Left lung (tissue), 4 donors: ENCODE measurements at regions not wholly inside any gene's neighbourhood (a gene's known extent, or its start where the extent isn't known, plus 50 kb on each side); places are given as distances from the start of the nearest gene placed in this dataset.

Experiments
- ATAC-seq: fragments of 200-7000 bp; cut with Tn5 transposase; one replicate; pipeline ENCODE4 v1.9.1; 2020; ENCODE audit warnings: moderate library complexity
- DNase-seq, 4 donors: peaks; one replicate each; pipeline ENCODE4 v3.0.0-alpha.2; 2013 to 2020
- H3K27ac ChIP-seq, 2 donors: fragments of 200-600 bp; sonication (generic) in 1 of 2; one replicate each; pipeline versions ENCODE4 v1.5.0 to v1.8.0; 2020 to 2021
- H3K27me3 ChIP-seq, 2 donors: fragments of 200-600 bp; sonication (generic) in 1 of 2; one replicate each; pipeline versions ENCODE4 v1.5.0 to v1.8.0; 2020 to 2021
- H3K36me3 ChIP-seq, 2 donors: fragments of 200-600 bp; sonication (generic) in 1 of 2; one replicate each; pipeline versions ENCODE4 v1.5.0 to v1.8.0; 2020 to 2021
- H3K4me1 ChIP-seq, 2 donors: fragments of 200-600 bp; one replicate each; pipeline ENCODE4 v1.8.0; 2021
- H3K4me3 ChIP-seq, 2 donors: fragments of 200-600 bp; sonication (generic) in 1 of 2; one replicate each; pipeline versions ENCODE4 v1.5.0 to v1.8.0; 2020 to 2021; ENCODE audit warnings: mild to moderate bottlenecking in 1 of 2
- H3K9me3 ChIP-seq, 2 donors: fragments of 200-600 bp; sonication (generic) in 1 of 2; one replicate each; pipeline versions ENCODE4 v1.5.0 to v1.8.0; 2020 to 2021
- intact Hi-C, 2 donors: fragments of 100-400 bp; cut with DNase I; formaldehyde crosslinking; loops; one replicate each; pipeline versions ENCODE4 v1.11.2 to v1.14.2; 2022
- TF ChIP-seq, protein P1 (sequence below), 2 donors: fragments of 200-600 bp; sonication (generic) in 1 of 2; IDR thresholded peaks; one replicate each; pipeline versions ENCODE4 v1.5.0 to v1.8.0; 2021; ENCODE audit warnings: antibody characterized with exemption in 2 of 2
- donor health status: DM: no; HTN: yes; CAD: no.
- donor health status: DM: no; HTN: no; CAD: no.

DNA sequence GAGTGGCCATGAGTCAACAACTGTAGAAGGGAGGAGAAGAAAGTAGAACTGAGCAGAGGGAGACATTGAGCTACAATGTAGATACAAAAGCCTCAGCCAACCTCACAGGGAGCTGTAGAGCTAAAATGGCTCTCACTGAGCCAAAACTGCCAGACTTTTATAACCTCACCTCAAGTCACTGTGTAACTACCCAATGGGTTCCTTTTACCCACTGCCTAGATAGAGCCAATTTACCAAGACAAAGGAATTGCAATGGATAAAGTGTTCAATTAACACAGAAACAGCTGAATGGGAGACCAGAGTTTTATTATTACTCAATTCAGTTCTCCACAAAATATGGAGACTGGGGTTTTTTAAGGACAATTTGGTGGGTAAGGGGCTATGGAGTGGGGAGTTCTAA lies 938.9 kb upstream of the GRIA3 start:
- Histone ChIP-seq H3K4me3 (no peak overlapping the region), H3K27me3 (no peaks in the 10 kb centered on the region), H3K4me1 (no peaks in the 10 kb centered on the region), H3K27ac (no peak overlapping the region), H3K36me3 (no peaks in the 10 kb centered on the region), H3K9me3 (no peaks in the 10 kb centered on the region)
- intact Hi-C loops, result no loop called here
- TF ChIP-seq, protein P1, sequence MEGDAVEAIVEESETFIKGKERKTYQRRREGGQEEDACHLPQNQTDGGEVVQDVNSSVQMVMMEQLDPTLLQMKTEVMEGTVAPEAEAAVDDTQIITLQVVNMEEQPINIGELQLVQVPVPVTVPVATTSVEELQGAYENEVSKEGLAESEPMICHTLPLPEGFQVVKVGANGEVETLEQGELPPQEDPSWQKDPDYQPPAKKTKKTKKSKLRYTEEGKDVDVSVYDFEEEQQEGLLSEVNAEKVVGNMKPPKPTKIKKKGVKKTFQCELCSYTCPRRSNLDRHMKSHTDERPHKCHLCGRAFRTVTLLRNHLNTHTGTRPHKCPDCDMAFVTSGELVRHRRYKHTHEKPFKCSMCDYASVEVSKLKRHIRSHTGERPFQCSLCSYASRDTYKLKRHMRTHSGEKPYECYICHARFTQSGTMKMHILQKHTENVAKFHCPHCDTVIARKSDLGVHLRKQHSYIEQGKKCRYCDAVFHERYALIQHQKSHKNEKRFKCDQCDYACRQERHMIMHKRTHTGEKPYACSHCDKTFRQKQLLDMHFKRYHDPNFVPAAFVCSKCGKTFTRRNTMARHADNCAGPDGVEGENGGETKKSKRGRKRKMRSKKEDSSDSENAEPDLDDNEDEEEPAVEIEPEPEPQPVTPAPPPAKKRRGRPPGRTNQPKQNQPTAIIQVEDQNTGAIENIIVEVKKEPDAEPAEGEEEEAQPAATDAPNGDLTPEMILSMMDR (IDR thresholded peaks at IDR 0.05), result no peak
- DNase-seq (no peak), ATAC-seq (no peak)

DNA sequence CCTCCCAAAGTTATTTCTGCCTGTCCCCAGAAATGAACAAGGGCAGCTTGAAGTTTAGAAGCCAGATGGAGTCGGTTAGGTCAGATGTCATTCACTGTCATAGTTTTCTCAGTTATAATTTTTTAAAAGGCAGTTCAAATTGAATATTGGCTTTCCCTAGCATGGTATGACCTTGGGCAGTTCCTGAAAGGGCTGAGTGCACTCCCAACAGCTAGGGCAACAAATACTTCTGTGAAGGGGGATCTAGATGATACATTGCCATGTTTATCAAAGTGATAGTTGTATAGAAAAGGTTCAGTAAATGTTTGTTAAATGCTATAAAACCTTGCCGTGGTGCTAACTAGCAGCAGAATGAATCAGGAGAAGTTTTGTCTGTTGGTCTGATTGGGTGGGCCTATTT lies 938.1 kb upstream of the GRIA3 start:
- Histone ChIP-seq H3K27me3 (no peaks in the 10 kb centered on the region), H3K4me1 (no peaks in the 10 kb centered on the region), H3K27ac (no peak overlapping the region), H3K9me3 (no peaks in the 10 kb centered on the region), H3K4me3 (no peak overlapping the region), H3K36me3 (no peaks in the 10 kb centered on the region)
- DNase-seq (no peak), ATAC-seq (no peak)
- TF ChIP-seq, protein P1 (IDR thresholded peaks at IDR 0.05), result no peak
- intact Hi-C loops, result no loop called here

DNA sequence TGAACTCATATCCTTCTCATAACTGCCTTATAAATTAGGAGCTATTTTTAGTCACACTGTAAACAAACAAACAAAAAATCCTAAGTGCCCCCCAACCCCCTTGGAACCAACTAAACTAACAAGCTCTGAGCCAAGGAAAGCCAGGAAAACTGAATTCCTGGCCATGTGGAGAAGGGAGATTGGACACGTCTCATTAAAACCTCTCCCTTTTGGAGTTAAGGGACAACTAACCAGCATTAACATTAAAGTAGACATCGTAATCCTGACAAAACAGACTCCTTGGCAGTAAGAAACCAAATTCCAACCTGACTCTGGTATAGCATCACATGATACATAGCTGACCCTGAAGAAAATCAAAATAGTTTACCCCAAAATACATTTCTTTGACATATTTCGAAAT lies 937.1 kb upstream of the GRIA3 start:
- H3K36me3 ChIP-seq, result no peaks in the 10 kb centered on the region
- no peak overlapping the region for H3K4me3 ChIP-seq
- no peak for DNase-seq
- TF ChIP-seq, protein P1 (IDR thresholded peaks at IDR 0.05), result no peak
- intact Hi-C loops, result no loop called here
- ATAC-seq, result no peak
- H3K9me3 ChIP-seq, result no peaks in the 10 kb centered on the region
- no peaks in the 10 kb centered on the region for H3K27me3 ChIP-seq
- H3K4me1 ChIP-seq, result no peaks in the 10 kb centered on the region
- H3K27ac ChIP-seq, result no peak overlapping the region

DNA sequence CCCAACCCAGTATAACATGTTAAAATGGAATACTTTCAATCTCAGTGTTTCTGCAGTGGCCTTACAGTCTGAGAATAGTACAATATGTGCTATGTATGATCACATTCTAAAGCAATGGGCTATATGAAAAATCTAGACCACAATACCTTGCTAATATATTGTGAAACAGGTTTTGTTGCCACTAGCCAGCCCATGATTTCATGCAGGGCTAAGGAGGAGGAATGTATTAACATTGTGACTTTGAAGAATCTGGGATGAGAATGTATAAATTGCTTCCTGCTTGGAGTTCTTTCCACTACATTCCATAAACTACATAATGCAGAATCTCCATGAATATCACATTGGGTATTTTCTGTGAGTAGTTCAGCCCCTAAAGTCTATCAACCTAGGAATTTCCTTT lies 935.4 kb upstream of the GRIA3 start:
- Histone ChIP-seq H3K27me3 (no peaks in the 10 kb centered on the region), H3K4me1 (no peaks in the 10 kb centered on the region), H3K27ac (no peak overlapping the region), H3K4me3 (no peak overlapping the region), H3K36me3 (no peaks in the 10 kb centered on the region), H3K9me3 (no peaks in the 10 kb centered on the region)
- no peak for ATAC-seq
- no peak for DNase-seq
- intact Hi-C loops, result no loop called here
- TF ChIP-seq, protein P1 (IDR thresholded peaks at IDR 0.05), result no peak

DNA sequence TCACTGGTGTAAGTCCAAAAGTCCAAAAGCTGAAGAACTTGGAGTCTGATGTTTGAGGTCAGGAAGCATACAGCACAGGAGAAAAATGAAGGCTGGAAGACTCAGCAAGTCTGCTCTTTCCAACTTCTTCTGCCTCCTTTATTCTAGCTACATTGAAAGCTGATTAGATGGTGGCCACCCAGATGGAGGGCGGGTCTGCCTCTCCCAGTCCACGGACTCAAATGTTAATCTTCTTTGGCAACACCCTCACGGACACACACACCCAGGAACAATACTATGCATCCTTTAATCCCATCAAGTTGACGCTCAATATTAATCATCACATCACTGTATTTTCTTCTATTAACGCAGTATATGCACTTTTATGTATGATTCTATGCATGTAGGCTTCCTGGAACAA lies 931.6 kb upstream of the GRIA3 start:
- no peaks in the 10 kb centered on the region for H3K36me3 ChIP-seq
- H3K27me3 ChIP-seq, result no peaks in the 10 kb centered on the region
- H3K27ac ChIP-seq, result no peak overlapping the region
- TF ChIP-seq, protein P1 (IDR thresholded peaks at IDR 0.05), result no peak
- no peak overlapping the region for H3K4me3 ChIP-seq
- DNase-seq (no peak), ATAC-seq (no peak)
- intact Hi-C loops, result no loop called here
- H3K4me1 ChIP-seq, result no peaks in the 10 kb centered on the region
- H3K9me3 ChIP-seq, result no peaks in the 10 kb centered on the region
